Epidermal melanocyte (primary cell): ENCODE measurements at regions not wholly inside any gene's neighbourhood (a gene's known extent, or its start where the extent isn't known, plus 50 kb on each side); places are given as distances from the start of the nearest gene placed in this dataset.
"Not testable (repeated sequence)": the region's sequence is repeated elsewhere in the genome, so short reads cannot be mapped to it uniquely, and the experiment has no call there.

Source experiments
- DNase-seq: peaks from one replicate; pipeline ENCODE4 v3.0.0; 2011; ENCODE audit warnings: low spot score; ENCODE audit not compliant: insufficient read length

- not testable (repeated sequence) for DNase-seq
Measured at GRCh38 chr19:28575312-28575711, 637.6 kb downstream of the UQCRFS1 start.

GRCh38 chr19:28574212-28574611 is 638.7 kb downstream of the UQCRFS1 start:
- no peak for DNase-seq

GRCh38 chr19:28569132-28570131 is 643.5 kb downstream of the UQCRFS1 start:
- no peak for DNase-seq

GRCh38 chr19:28567834-28568233 is 645.1 kb downstream of the UQCRFS1 start:
- DNase-seq: no peak

GRCh38 chr19:28563964-28564921 is 648.7 kb downstream of the UQCRFS1 start:
- DNase-seq: no peak

- no peak for DNase-seq
Measured at GRCh38 chr19:28560786-28561185, 652.2 kb downstream of the UQCRFS1 start.

GRCh38 chr19:28558783-28559182 is 654.2 kb downstream of the UQCRFS1 start:
- DNase-seq: no peak

GRCh38 chr19:28556371-28556770 is 656.6 kb downstream of the UQCRFS1 start:
- no peak for DNase-seq

GRCh38 chr19:28555317-28555716 is 657.6 kb downstream of the UQCRFS1 start:
- DNase-seq: no peak

- DNase-seq: no peak
Measured at GRCh38 chr19:28554321-28555091, 658.4 kb downstream of the UQCRFS1 start.

- DNase-seq: no peak
Measured at GRCh38 chr19:28553764-28554163, 659.2 kb downstream of the UQCRFS1 start.

- no peak for DNase-seq
Measured at GRCh38 chr19:28553005-28553404, 659.9 kb downstream of the UQCRFS1 start.

- no peak for DNase-seq
Measured at GRCh38 chr19:28549680-28550277, 663.2 kb downstream of the UQCRFS1 start.

GRCh38 chr19:28546148-28546685 is 666.7 kb downstream of the UQCRFS1 start:
- DNase-seq: no peak

GRCh38 chr19:28545397-28545796 is 667.6 kb downstream of the UQCRFS1 start:
- DNase-seq: not testable (repeated sequence)

- no peak for DNase-seq
Measured at GRCh38 chr19:28544451-28545261, 668.3 kb downstream of the UQCRFS1 start.

GRCh38 chr19:28543244-28543776 is 669.6 kb downstream of the UQCRFS1 start:
- DNase-seq: no peak

- no peak for DNase-seq
Measured at GRCh38 chr19:28542394-28543243, 670.3 kb downstream of the UQCRFS1 start.
